Stimulated activated CD4-positive, alpha-beta T cell treated with anti-CD3 and anti-CD28 coated beads, Interleukin-4, amount 100 ng/mL, for 4 hours (primary cell): ENCODE measurements at regions not wholly inside any gene's neighbourhood (a gene's known extent, or its start where the extent isn't known, plus 50 kb on each side); places are given as distances from the start of the nearest gene placed in this dataset.

Experiments used
- DNase-seq, 2 experiments: peaks; one replicate each; pipeline ENCODE4 v3.0.0-alpha.2; 2020

DNA sequence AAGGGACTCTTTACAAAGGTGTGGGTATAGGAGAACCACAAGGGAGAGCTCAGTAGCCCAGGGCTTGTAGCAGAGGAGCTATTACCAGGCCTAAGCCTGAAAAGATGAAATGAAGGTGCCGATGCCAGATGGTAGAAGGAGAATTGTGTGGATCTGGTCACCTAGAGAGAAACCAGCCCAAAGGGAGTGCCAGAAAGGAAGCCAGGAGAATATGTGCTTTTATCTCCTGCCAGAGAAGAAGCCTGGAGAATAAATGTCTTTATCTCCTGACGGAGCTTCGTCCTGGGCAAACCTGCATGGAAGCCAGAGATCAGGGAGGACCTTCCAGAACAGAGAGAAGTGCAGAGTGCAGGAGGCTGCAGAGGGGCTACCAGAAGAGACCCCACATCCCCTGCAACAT lies 142.6 kb downstream of the MED10 start:
- no peak for DNase-seq

DNA sequence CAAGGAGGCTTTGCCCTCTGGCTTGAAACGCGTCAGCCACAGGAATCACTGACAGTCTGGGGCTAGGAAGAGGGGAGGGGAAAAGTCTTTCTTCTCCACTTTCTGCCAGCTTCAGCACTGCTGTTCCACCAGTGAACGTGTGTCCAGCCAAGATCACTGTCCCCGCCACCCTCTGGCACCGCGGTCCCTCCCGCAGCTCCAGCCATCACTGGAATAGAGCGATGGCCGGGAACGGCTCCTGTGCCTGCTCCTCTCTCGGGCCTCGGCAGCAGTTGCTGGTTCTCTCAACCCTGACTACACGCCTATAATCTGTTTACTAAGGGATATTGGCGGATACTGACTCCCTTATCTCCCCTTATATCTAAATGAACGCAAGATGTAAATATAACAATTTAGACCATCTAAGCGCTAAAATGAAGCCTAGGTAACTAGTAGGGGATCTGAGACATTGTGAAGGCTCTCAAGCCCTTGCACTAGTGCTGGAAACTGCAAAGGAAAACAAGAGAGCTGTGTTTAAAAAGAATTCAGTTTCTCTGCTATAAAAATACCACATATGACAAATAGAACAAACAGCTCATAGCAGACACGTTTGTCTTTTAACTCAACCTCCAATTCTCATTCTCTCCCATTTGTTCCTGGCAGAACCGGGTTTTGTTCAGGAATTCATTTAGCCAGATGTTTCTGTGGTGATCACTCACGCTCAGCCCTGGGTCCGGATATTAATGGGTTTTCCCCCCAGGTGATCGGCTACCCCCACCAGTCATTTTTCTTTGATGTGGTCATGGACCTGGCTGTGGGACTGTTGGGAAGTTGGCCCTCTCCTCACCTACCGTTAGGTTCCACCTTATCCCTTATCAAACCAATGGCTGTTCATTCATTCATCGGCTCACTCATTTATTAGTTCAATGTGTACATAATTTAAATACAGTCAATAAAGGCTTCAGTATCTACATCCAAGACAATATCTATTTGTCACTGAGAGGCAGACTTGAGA lies 149.8 kb downstream of the MED10 start:
- no peak for DNase-seq

GRCh38 chr5:6225121-6225607 lies 153.2 kb downstream of the MED10 start:
- DNase-seq: no peak

GRCh38 chr5:6224406-6224805 lies 153.9 kb downstream of the MED10 start:
- DNase-seq: no peak

DNA sequence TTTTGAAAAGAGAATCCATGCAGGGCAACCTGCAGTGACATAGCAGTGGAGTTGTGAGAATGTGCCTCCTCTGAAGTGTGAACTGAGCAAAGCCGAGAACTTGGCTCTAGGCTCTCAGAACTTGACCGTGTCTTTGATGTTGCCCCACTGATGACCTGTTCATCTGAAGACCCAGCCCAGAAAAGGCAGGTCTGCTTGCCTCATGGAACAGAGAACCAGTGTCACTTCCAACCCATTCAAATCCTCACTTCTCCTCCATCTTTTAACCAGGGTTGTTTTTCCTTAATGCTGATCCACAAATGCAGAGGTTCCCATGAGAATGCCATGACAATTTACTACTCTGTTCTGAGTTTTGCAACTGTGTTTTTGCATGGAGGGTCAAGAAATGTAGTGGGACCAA lies 155.4 kb downstream of the MED10 start:
- no peak for DNase-seq

DNA sequence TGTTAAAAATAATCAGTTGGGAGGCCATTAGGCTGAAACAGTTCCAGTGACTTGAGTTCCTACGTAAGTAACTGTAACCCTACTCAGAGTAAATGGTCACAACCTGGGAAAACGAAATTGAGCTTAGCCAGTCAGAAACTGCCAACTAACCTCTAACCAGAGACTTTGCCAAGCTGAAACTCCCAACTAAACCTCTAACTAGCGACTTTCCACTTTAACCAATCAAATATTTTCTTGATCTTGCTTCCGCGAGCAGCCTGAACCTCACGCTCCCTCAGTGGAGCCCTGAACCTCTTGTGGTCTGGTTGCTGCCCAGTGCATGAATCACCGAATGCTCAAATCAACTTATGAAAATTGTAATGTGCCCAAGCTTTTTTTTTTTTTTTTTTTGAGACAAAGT lies 156.2 kb downstream of the MED10 start:
- DNase-seq: no peak

DNA sequence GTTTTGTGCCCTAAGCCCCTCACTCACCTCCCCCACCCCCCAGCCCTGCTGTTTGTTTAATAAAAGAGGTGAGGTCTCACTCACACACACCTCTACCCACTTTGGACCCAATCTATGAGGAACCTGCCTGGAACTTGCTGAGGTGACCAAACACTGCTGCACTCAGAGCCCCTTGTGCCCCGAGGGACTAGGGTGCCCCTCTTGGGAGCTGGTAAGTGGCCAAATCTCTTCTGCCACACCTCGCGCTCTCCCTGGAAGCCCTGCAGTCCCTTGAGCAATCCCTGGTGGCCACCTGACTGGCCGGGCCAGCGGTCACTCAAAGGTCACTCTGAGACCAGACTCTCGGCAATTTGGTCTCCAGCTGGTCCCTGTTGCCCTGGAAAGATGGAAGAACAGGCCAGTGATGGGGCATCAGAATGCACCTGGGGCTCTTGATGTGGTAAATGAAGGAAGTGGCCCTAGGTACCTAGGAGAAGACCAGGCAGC lies 157.2 kb downstream of the MED10 start:
- DNase-seq: no peak

DNA sequence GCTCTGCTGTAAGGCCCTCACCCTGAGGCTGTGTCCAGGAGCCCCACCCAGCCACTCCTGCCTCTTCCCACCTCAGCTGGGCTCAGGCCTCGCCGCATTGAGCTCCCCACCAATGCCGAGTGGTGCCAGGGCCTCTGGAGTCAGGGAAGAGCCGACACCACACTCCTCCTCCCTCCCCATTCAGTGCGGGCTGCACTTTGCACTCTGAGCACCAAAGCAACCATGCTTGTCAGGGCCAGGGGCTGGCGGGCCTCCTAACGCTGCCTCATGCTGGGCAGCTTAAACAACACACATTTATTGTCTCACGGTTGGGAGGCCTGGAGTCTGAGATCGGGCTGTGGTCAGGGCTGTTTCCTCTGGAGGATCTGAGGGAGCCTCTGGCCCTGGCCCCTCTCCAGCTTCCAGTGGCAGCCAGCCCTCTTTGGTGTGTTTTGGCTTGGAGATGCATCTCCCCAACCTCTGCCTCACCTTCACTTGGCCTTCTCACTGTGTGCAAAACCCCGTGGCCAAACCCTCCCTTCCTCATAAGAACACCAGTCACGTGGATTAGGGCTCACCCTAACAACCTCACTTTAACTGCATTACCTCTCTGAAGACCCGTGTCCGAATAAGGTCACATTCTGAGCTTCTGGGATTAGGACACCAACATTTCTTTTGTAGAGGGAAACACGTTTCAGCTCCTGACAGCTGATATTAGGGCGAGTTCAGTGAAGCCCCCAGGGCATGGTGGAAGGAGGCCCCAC lies 157.8 kb downstream of the MED10 start:
- no peak for DNase-seq

DNA sequence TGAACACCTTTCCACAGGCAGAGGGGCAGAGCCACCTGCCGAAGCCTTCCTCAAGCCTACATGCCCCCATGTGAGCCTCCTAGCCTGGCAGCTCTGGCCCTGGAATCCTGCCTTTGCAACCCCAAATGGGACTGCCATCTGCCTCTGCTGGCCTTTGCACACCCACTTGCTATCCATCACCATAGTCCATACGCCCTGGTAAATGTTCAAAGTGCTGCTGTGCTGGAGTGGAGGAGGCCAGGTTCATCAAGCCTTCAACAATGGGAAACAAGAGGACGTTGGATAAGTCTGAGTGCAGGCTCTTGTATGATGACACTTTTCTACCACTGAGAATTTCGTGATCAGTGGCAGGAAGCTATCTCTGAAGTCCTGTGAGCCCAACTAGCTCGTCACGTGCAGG lies 159.8 kb downstream of the MED10 start:
- no peak for DNase-seq

- no peak for DNase-seq
These were observed 160.2 kb downstream of the MED10 start for GRCh38 chr5:6218116-6218515.

DNA sequence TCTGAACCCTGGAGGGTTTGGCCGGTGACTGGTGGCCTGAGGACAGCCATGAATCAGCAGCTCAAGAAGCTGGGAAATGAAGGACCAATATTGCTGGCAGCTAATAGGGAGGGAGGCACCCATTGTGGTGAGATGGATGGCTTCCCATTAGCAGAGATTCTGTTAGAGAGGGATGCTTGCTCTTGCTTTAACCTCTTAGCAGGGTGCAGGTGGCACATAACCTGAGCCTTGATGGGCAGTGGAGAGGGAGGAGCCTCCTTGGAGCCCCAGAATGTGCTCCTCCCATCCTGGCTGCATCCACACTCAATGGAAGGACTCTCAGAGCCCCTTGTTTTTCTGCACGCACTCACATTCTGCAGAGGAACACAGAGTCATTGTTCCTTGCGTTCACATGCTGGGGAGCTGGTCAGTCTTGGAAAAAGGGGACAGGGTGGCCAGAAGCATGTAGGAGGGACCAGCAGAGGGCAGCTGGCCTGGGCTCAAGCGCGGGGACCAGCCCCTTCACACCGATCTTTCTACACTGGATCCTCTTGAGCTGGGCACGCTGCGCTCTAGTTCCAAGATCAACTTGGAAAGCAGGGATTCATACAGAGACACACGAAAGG lies 161.8 kb downstream of the MED10 start:
- DNase-seq: no peak

DNA sequence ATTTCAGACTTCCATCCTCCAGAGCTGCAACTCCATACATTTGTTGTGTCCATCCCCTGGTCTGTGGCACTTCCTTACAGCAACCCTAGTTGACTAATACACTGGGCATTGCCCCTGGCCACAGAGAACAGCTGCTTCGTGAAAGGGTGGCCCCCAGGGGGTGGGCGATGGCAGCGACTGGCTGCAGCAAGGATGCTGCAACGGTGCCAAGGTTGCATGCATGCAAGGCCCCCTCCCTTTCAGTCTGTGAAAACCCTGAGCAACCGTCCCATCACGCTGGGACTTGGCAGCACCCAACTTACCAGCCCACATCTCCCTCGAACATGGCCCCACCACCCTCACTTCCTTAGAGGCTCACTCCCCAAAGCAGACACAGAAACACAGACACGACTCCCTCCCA lies 162.5 kb downstream of the MED10 start:
- DNase-seq: no peak

DNA sequence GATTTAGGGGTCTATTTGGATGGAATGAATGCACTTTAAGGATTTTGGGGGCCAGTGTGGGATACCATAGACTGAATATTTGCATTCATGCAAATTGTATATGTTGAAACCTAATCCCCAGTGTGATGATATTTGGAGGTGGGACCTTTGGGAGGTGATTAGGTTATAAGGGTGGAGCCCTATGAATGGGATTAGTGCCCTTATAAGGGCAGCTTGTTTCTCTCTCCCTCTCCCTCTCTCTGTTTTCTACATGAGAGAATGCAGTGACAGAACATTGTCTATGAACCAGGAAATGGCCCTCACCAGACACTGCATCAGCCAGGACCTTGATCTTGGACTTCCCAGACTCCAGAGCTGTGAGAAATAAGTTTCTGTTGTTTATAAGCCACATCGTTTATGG lies 166.1 kb downstream of the MED10 start:
- DNase-seq: no peak

- no peak for DNase-seq
These were observed 171.8 kb downstream of the MED10 start for GRCh38 chr5:6206501-6206900.

GRCh38 chr5:6202968-6203365 lies 175.4 kb downstream of the MED10 start:
- no peak for DNase-seq

- DNase-seq: no peak
These were observed 176.0 kb downstream of the MED10 start for GRCh38 chr5:6202149-6202967.

DNA sequence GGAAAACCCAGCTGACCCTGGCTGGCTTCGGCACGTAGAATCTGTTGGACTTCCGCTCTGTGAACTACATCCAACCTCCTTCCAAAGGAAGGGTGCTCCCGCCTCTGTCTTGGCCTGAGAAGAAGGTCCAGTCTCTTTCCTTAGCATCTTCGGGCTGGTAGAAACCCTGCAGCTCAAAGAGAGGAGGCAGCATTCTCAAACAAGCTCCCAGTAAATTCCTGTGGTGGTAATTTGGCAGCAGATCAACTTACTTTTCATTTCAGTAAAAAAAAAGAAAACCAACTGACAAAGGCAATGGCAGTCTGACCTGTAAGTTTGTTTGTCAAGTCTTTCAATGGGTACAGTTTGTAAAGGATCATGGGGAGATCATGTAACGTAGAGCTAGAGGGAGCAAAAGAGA lies 176.7 kb downstream of the MED10 start:
- DNase-seq: no peak

- no peak for DNase-seq
These were observed 179.8 kb downstream of the MED10 start for GRCh38 chr5:6198531-6198930.

DNA sequence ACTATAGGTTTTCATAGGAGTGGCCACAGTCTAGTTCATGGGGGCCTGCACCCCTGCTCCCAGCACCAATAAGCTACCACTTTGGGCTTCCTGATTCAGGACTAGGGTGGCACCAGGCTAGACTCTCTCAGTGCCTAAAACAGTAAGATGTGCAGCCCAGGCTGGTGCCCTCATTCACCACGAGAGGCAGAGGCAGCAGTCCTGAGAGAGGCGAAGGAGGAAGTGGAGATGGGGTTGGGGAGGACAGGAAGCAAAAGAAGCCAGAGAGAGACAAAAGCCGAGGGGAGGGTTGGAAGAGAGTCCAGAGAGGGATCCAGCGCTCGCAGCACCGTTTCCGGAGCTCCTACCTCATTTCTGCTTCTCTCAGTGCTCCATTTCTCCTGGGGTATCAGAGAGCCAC lies 180.9 kb downstream of the MED10 start:
- DNase-seq: no peak

DNA sequence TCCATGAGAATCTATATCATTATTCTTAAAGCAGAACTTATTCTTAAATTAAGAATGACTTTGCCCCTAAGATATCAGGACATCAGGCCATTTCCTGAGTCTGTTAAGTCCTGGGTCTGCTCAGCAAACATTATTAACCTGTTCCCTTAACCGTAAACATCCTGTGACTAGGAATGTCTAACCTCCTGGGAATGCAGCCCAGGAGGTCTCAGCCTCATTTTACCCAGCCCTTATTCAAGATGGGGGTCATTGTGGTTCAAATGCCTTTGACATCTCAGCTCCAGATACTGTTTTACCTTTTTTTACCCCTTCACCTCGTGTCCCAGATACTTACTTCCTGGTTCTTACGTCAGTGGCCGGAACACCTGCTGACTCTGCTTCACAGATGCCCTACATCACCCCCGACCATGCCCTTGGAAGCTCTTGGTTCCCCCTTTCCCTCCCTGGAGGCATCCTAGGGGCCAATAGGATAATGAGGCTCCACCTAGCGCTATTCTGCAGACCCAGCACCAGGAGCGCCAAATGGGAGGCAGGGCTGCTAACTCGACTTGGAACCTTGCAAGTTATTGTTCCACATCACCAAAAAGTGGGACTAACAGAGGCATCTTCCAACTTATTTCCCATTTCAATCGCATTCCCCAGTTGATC lies 182.5 kb downstream of the MED10 start:
- no peak for DNase-seq

- no peak for DNase-seq
These were observed 183.3 kb downstream of the MED10 start for GRCh38 chr5:6194906-6195612.
